ENCODE measurements at regions not wholly inside any gene's neighbourhood (a gene's known extent, or its start where the extent isn't known, plus 50 kb on each side); places are given as distances from the start of the nearest gene placed in this dataset.

- DNase-seq (ENCODE audit: low read depth in 3 of 3) = no peak
Measured at GRCh38 chr14:53468876-53469275, 315.8 kb upstream of the DDHD1 start.

- DNase-seq (ENCODE audit: low read depth in 3 of 3) = no peak
Measured at GRCh38 chr14:53464376-53464775, 311.3 kb upstream of the DDHD1 start.

GRCh38 chr14:53462931-53463778, 310.0 kb upstream of the DDHD1 start:
- no peak for DNase-seq (ENCODE audit: low read depth in 3 of 3)

DNA sequence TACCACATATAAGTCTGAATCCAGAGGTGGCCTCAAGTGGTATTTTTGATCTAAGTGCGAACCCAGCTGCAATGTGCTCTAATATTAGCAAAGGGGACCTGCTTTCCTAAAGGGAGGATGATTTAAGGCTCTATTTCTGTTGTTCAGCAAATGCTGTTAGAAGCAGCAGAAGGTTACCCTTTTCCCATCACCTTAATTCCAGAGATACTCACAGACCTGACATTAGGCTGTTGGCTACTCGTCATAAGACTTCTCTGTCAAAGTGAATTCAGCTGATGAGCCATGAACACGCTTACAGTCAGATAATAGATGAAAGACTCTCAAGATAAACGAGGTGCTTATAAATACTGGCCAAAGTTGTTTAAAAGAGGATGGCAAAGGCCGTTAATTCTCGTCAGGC, 308.7 kb upstream of the DDHD1 start:
- no peak for DNase-seq (ENCODE audit: low read depth in 3 of 3)

DNA sequence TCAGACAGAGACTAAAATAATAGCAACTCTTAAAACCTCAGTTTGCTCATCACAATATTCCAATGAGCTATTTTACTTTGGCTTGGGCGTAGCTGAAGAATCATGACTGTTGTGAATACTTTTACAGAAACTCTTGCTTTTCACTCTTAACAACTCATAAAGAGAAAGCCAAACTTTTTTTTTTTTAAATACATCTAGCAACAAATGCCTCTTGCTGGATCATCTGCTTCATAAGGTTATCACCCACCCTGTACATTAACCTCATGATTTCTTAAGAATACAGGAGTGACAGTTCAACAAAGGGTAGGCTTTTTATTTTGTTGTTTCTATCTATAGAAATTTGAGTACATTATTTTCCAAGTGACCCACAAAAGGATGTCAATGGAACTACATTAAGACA, 307.4 kb upstream of the DDHD1 start:
- DNase-seq (ENCODE audit: low read depth in 3 of 3) = no peak

DNA sequence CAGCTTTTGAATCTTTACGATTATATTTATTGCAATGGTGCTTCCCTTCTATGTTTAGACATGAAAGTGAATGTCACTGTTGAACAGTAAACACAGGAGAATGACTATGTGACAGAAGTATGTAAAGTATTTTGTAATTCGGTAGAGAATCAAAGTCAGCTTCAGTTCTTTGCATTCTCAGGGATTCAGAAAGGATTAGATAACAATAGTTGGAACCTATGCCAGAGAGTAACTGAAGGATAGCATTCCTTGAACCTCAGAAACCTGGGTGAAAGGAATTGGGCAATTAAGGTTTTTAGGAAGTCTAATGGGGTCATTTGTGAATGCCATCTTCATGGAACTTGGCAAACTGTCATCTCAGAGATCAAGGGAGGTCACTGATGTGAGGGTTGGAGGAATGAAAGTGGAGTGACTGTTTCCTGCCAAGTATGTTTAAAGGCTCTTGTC, 305.3 kb upstream of the DDHD1 start:
- no peak for DNase-seq (ENCODE audit: low read depth in 3 of 3)

GRCh38 chr14:53456931-53457330, 303.8 kb upstream of the DDHD1 start:
- DNase-seq (ENCODE audit: low read depth in 3 of 3) = no peak

DNA sequence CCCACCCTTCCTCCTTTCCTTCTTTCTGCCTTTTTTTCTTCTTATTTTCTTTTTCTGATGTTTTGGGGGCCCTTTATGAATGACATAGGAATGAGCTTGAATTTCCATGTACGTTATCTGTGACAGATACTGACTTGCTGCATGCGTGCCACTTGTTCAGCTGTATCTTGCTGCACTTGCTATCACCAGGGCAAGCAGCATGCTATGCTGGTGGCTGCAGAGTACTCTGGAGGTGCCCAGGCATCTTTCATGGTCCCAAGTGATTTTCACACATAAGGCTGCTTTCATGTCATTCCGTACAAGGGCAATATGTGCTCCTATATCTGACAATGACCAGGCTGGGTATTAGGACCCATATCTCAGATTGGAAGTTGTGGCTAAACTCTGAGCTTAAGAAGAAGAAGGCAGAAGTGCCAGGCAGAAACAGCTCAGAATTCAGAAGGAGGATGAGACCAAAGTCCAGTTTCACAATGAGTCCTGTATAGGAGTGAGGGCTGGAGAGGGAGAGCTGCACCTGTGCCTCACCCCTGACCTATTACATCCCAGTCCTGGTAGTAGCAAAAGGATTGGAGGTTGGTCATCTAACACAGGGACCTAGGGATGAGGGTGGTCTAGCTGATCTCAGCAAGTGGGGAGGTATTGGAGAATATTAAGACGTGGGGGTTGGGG, 299.0 kb upstream of the DDHD1 start:
- no peak for DNase-seq (ENCODE audit: low read depth in 3 of 3)

DNA sequence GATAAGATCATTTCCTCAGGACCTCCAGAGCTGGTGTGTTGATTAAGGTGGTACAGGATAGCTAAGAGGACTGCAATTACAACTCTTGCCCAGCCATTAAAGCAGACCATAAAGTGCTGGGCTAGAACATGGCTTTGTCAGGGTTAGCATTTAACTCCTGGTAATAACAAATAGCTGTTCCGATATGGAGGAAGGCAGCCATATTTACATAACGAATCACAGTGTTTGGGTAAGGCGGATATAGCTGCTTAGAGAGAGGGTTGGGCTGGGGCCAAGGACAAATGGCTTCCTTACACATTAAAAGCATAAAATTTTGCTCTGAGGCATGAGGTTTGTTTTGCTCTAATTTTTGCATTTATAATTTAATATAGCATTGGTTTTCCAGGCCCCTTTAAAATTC, 297.7 kb upstream of the DDHD1 start:
- DNase-seq (ENCODE audit: low read depth in 3 of 3) = no peak

DNA sequence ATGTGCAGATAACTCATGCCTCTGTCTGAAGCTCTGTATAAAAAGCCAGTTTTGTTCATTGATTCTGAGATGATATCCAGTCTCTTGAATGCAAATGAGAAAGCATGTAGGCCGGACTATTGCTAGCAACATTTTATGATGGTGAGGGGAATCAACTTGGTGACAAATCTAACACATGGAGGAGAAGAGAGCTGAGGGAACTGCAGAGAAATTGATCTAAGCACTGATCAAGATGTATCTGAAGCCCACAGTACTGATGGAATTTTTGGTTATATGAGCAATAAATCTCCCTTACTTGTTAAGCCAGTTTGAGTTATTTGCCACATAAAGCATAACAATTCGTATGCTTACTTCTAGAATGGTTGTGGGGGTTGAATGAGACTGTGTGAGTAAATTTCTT, 295.6 kb upstream of the DDHD1 start:
- DNase-seq (ENCODE audit: low read depth in 3 of 3) = no peak

- DNase-seq (ENCODE audit: low read depth in 3 of 3) = no peak
Measured at GRCh38 chr14:53444677-53445312, 291.7 kb upstream of the DDHD1 start.

DNA sequence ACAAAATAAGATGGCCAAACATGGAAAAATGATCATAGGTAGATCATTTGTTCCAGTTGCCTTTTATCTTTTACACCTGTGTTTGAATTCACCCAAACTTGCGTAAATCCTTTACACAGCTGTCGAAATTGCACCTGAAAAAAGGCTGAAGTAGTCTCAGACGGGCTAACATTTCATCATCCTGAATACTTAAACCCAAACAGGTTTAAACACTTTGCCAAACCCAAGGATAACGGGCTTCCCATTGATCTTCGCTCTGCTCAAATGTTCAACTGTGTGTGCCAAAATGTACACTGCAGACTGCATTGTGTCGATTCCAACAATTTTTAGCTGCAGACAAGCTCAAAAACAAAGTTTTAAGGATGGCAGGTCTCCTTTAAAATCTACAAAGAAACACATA, 288.7 kb upstream of the DDHD1 start:
- no peak for DNase-seq (ENCODE audit: low read depth in 3 of 3)

GRCh38 chr14:53437858-53438257, 284.7 kb upstream of the DDHD1 start:
- DNase-seq (ENCODE audit: low read depth in 3 of 3) = no peak

GRCh38 chr14:53432378-53432802, 279.3 kb upstream of the DDHD1 start:
- no peak for DNase-seq (ENCODE audit: low read depth in 3 of 3)

GRCh38 chr14:53430870-53431269, 277.7 kb upstream of the DDHD1 start:
- no peak for DNase-seq (ENCODE audit: low read depth in 3 of 3)

DNA sequence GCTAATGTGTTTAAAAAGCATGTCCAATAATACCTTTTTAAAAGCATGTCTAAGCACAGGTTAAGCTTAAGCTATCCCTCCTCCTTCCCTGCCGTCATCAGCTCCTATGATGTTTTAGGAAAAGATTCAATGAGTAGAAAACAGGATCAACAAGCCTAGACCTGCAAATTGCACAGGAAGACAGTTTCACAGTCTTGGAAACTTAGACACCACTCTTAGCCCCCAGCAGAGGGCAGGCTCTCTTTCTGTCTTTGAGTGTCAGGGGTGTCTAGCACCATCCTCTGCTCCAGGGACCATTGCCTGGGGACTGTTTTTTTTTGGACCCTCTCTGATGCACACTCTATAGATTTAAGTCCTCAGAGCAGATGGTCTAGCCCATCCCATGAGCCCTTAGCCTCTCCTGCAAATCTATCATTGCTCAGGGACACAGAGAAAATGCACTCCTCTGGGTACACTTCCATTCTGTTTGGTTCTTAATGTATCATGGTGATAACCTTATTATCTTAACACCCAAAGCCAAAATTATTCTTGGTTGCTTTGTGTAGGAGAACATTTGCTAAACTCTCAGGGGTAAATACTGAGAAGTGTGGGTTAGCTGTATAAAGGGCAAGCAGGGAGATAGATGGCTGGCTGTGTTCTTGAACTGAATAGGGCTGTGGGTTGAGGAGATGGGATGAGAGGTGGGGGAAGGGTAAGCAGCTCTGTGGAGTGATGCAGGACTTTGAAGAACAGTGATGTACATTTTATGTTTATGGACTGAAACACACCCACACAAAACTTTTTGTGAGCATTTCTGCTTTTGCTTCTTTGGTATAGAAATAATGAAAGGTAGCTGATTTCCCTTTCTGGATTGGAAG, 259.9 kb upstream of the DDHD1 start:
- no peak for DNase-seq (ENCODE audit: low read depth in 3 of 3)

- DNase-seq (ENCODE audit: low read depth in 3 of 3) = no peak
Measured at GRCh38 chr14:53411125-53411524, 258.0 kb upstream of the DDHD1 start.

GRCh38 chr14:53409969-53410368, 256.8 kb upstream of the DDHD1 start:
- no peak for DNase-seq (ENCODE audit: low read depth in 3 of 3)

GRCh38 chr14:53409289-53409688, 256.2 kb upstream of the DDHD1 start:
- DNase-seq (ENCODE audit: low read depth in 3 of 3) = no peak

DNA sequence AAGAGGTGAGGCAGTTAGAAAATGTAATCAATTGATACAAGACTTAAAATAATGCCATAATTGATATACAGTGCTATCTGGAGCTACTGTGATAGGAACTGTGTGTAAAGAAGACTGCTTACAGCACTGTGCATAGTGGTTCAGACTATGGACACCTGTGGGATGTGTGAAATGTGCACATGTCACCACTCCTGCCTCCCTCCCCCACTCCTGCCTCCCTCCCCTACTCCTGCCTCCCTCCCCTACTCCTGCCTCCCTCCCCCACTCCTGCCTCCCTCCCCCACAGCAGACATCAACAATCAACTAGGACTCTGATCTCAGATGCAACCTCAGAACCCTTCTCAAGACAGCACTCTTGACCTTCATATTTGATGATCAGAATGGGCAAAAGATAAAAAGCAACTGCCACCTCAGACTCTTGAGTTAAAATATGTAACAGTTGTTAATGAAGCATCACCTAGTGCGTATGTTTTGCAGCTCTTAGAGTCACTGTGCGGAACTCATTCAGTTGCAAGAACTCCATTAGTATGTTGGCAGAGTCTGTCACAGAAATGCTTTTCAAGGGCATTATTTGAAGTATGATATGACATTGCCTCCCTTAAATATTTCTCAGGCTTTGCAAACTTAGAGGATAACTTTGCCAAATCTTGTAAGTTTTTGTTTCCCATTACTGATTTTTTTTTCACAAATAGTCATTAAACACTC, 255.2 kb upstream of the DDHD1 start:
- DNase-seq (ENCODE audit: low read depth in 3 of 3) = no peak

DNA sequence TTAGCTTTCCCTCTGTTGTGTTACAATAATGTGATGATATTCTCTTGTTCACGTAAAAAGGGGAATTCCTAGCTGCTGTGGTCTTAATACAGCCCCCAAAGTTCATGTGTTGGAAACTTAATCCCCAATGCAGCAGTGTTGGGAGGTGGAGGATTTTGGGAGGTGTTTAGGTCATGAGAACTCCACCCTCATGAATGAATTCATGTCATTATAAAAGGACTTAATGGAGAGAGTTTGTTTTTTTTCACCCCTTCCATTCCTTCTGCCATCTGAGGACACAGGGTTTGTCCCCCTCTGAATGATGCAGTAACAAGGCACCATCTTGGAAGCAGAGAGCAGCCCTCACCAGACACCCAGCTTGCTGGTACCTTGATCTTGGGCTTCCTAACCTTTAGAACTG, 253.4 kb upstream of the DDHD1 start:
- no peak for DNase-seq (ENCODE audit: low read depth in 3 of 3)

Data from stimulated activated CD4-positive, alpha-beta T cell treated with anti-CD3 and anti-CD28 coated beads, TNF-alpha, amount 100 ng/mL, for 48 hours (primary cell).